LHCN-M2 (cell line): ENCODE measurements at regions not wholly inside any gene's neighbourhood (a gene's known extent, or its start where the extent isn't known, plus 50 kb on each side); places are given as distances from the start of the nearest gene placed in this dataset.
"Not testable (repeated sequence)": the region's sequence is repeated elsewhere in the genome, so short reads cannot be mapped to it uniquely, and the experiment has no call there.

ENCODE experiments used
- DNase-seq: peaks from one replicate; pipeline ENCODE4 v3.0.0-alpha.2; 2012; ENCODE audit warnings: low read depth

- not testable (repeated sequence) for DNase-seq
Measured at GRCh38 chr14:105751291-105751751, 224.9 kb downstream of the TMEM121 start.

DNA sequence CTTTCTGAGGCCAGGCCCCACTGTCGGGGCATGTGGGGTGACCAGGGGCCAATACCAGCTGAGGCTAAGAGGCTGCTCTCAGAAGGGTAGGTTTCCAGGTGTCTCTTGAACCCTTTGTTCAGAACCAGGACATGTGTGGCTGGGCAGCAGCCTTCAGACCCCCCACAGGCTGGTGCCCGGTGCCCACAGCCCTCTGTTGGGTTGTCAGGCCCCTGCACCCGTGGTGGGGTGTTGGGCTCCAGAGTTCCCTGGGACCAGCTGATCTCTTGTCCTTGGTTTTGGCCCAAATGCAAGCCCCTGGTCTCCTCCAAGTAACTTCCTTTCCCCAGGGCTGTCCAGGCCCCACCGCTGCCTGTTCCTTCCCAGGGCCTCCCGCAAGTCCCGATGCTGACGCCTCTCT is 226.0 kb downstream of the TMEM121 start:
- DNase-seq = not testable (repeated sequence)

DNA sequence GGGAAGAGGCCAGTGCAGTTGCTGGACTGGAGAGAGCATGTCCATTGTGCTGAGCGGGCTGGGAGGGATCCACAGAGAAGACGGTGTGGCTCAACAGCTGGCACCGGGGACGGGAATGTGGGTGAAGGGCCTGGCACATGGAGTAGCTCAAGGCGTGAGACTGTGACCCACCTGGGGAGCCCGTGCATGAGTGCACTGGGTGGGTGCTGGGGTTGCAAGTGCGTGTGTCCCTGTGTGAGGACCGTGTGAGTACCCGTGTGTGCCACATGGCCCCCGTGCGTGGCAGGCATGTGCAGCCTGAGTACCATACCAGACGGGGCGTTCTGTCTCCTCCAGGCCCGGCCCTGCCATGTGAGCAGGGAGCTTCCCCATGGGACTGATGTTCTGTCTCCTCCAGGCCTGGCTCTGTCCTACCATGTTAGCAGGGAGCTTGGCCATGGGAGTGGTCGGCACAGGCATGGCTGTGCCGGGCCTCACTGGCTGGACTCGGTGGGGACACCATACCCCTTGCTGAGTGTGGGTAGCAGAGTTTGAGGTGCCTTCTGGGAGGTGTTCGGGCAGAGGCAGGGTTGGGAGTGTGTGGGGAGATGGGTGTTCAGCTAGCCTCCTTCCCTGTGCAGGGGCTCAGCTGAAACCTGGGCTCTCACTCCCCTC is 234.4 kb downstream of the TMEM121 start:
- DNase-seq = no peak

GRCh38 chr14:105761345-105761740 is 235.0 kb downstream of the TMEM121 start:
- not testable (repeated sequence) for DNase-seq

GRCh38 chr14:105761842-105762241 is 235.5 kb downstream of the TMEM121 start:
- DNase-seq = no peak

DNA sequence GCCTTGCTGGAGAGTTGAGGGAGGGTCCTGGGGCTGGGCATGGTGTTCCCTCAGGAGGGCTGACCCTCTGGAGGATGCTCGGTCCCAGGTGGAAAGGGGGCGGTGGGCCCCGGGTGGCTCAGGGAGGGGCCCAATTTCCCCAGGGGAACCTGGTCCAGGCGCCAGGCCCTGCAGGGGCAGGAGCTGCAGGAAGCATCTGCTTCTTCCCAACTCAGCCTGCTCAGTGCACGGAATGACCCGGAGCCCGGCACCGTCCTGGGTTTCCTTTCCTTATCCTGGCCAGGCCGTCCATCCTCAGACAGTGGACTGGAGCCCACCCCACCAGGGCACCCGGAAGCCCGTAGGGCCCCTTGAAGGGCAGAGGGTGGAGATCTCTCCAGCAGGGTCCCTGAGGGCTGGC is 235.9 kb downstream of the TMEM121 start:
- DNase-seq = not testable (repeated sequence)

- not testable (repeated sequence) for DNase-seq
Measured at GRCh38 chr14:105764254-105764901, 238.0 kb downstream of the TMEM121 start.

- DNase-seq = not testable (repeated sequence)
Measured at GRCh38 chr14:105765072-105765825, 238.9 kb downstream of the TMEM121 start.

- no peak for DNase-seq
Measured at GRCh38 chr14:105765893-105766614, 239.7 kb downstream of the TMEM121 start.

DNA sequence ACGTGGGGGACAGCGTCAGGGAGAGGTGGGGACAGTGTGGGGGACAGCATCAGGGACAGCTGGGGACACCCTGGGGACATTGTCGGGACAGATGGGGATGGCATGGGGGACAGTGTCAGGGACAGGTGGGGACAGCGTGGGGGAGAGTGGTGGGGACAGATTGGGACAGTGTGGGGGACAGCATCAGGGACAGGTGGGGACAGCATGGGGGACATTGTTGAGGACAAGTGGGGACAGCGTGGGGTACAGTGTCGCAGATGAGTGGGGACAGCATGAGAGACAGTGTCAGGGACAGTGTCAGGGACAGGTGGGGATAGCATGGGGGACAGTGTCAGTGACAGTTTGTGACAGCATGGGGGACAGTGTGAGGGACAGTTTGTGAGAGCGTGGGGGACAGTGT is 240.9 kb downstream of the TMEM121 start:
- no peak for DNase-seq

GRCh38 chr14:105768039-105768438 is 241.7 kb downstream of the TMEM121 start:
- DNase-seq = not testable (repeated sequence)

DNA sequence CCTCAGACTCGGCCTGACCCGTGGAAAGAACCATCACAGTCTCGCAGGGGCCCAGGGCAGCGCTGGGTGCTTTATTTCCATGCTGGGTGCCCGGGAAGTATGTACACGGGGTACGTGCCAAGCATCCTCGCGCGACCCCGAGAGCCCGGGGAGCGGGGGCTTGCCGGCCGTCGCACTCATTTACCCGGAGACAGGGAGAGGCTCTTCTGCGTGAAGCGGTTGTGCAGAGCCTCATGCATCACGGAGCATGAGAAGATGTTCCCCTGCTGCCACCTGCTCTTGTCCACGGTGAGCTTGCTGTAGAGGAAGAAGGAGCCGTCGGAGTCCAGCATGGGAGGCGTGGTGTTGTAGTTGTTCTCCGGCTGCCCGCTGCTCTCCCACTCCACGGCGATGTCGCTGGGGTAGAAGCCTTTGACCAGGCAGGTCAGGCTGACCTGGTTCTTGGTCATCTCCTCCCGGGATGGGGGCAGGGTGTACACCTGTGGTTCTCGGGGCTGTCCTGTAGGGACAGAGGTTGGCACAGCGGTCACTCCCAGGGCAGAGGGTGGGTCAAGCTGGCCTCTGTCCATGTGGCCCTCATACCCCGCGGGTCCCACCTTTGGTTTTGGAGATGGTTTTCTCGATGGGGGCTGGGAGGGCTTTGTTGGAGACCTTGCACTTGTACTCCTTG is 242.8 kb downstream of the TMEM121 start:
- DNase-seq = not testable (repeated sequence)

- not testable (repeated sequence) for DNase-seq
Measured at GRCh38 chr14:105770619-105771216, 244.3 kb downstream of the TMEM121 start.

- DNase-seq = not testable (repeated sequence)
Measured at GRCh38 chr14:105771261-105772226, 245.2 kb downstream of the TMEM121 start.

DNA sequence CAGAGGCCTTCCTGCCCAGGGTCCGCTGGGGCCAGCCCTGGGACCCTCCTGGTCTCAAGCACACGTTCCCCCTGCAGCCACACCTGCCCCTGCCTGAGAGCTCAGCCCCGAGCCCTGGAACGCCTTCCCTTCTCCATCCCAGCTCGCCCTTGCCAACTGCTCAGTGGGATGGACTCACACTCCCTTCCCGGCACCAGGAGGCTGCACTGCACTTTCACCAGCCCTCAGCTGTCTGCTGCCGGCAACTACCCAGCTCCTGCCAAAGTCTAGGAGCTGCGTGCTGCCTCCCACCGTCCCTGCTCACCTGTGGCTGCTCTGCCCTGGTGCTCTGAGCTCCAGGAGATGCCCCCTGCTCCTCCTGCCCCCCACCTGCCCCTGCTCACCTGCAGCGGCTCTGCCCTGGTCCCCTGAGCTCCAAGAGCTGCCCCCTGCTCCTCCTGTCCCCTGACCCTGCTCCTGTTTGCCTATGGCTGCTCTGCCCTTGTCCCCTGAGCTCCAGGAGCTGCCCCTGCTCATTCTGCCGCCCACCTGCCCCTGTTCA is 246.4 kb downstream of the TMEM121 start:
- DNase-seq = not testable (repeated sequence)

DNA sequence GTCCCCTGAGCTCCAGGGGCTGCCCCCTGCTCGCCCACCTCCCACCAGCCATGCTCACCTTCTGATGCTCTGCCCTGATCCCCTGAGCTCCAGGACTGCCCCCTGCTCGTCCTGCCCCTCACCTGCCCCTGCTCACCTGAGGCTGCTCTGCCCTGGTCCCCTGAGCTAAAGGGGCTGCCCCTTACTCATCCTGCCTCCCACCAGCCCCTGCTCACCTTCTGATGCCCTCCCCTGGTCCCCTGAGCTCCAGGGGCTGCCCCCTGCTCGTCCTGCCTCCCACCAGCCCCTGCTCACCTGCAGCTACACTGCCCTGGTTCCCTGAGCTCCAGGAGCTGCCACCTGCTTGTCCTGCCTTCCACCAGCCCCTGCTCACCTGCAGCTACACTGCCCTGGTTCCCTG is 247.2 kb downstream of the TMEM121 start:
- no peak for DNase-seq

GRCh38 chr14:105774001-105774400 is 247.6 kb downstream of the TMEM121 start:
- no peak for DNase-seq

GRCh38 chr14:105774585-105775348 is 248.4 kb downstream of the TMEM121 start:
- not testable (repeated sequence) for DNase-seq
